Psoas muscle (tissue), 7 donors: ENCODE measurements at regions not wholly inside any gene's neighbourhood (a gene's known extent, or its start where the extent isn't known, plus 50 kb on each side); places are given as distances from the start of the nearest gene placed in this dataset.

ENCODE experiments used
- ATAC-seq, 4 donors: fragments of 200-7000 bp; cut with Tn5 transposase; one replicate each; pipeline ENCODE4 v1.9.1; 2020; ENCODE audit warnings: moderate library complexity in 3 of 4, mild to moderate bottlenecking in 2 of 4
- DNase-seq, 2 donors: peaks; one replicate each; pipeline ENCODE4 v3.0.0-alpha.2; 2020
- H3K27ac ChIP-seq: fragments of 200-600 bp; one replicate; pipeline ENCODE4 v1.8.0; 2022
- H3K27me3 ChIP-seq, 3 donors: fragments of 200-600 bp in 1 of 3; one replicate each; pipeline versions ENCODE4 v1.6.1 to v1.8.0; 2013 to 2022; ENCODE audit warnings: low read length in 2 of 3, mild to moderate bottlenecking in 2 of 3, moderate library complexity in 1 of 3; ENCODE audit not compliant: insufficient read depth in 3 of 3
- H3K36me3 ChIP-seq, 2 donors: fragments of 200-600 bp in 1 of 2; one replicate each; pipeline versions ENCODE4 v1.6.1 to v1.8.0; 2013 to 2022; ENCODE audit warnings: low read depth in 1 of 2, mild to moderate bottlenecking in 1 of 2, moderate library complexity in 1 of 2; ENCODE audit not compliant: insufficient read depth in 1 of 2
- H3K4me1 ChIP-seq: fragments of 200-600 bp; one replicate; pipeline ENCODE4 v1.8.0; 2022
- H3K4me3 ChIP-seq: fragments of 200-600 bp; one replicate; pipeline ENCODE4 v1.8.0; 2022; ENCODE audit warnings: mild to moderate bottlenecking
- H3K9me3 ChIP-seq: fragments of 200-600 bp; one replicate; pipeline ENCODE4 v1.8.0; 2022
- WGBS, 3 donors: extraction: QIAGEN DNeasy Blood & Tissue Kit; methylation state at CpG; one replicate each; pipeline versions ENCODE4 v1.1.6 to v1.1.7; 2013; 5-methylcytosine and 5-hydroxymethylcytosine counted together
- intact Hi-C, 2 donors: fragments of 100-400 bp; cut with DNase I; formaldehyde crosslinking; loops; one replicate each; pipeline versions ENCODE4 v1.11.0 to v1.14.2; 2022
- TF ChIP-seq, protein P1 (sequence below): fragments of 200-600 bp; IDR thresholded peaks from one replicate; pipeline ENCODE4 v1.8.0; 2022; ENCODE audit warnings: antibody characterized with exemption
- donor health status: healthy with polysubstance abuse.
- donor health status: DM: no; HTN: no; CAD: no; lungs with moderate emphysema.
- donor health status: Bipolar disorder and iron deficiency.
- donor health status: healthy.
- donor health status: DM: yes; HTN: yes; CAD: no.
- donor health status: DM: no; HTN: no; CAD: no.
- donor health status: DM: yes; HTN: yes; CAD: no.

DNA sequence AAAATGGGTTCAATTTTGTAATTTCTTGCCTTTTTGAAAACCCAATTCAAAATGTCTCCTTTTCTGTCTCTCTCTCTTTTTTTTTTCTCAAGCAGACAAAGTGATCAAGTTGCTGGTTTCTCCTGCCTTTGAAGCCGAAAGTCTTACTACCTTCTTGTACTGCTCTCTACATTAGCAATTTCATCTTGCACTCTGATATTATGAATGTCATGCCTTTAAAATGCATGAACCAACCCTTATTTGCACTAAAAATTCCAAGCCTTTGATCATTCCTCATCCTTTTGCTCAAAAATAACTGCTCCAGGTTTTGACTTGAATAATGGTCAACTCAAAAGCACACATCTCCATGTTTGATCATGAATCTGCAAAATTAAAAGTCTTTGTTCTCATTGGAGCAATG, 125.2 kb downstream of the CETN3 start:
- Histone ChIP-seq H3K27ac (no peak overlapping the region), H3K9me3 (no peaks in the 10 kb centered on the region), H3K4me1 (no peaks in the 10 kb centered on the region), H3K4me3 (no peak overlapping the region), H3K36me3 (no peaks in the 10 kb centered on the region), H3K27me3 (no peaks in the 10 kb centered on the region)
- intact Hi-C loops, result no loop called here
- WGBS, 3 donors, result 72 to 88% (median 87%) methylated on average over 1 of the region's 1 CpG
- TF ChIP-seq, protein P1, sequence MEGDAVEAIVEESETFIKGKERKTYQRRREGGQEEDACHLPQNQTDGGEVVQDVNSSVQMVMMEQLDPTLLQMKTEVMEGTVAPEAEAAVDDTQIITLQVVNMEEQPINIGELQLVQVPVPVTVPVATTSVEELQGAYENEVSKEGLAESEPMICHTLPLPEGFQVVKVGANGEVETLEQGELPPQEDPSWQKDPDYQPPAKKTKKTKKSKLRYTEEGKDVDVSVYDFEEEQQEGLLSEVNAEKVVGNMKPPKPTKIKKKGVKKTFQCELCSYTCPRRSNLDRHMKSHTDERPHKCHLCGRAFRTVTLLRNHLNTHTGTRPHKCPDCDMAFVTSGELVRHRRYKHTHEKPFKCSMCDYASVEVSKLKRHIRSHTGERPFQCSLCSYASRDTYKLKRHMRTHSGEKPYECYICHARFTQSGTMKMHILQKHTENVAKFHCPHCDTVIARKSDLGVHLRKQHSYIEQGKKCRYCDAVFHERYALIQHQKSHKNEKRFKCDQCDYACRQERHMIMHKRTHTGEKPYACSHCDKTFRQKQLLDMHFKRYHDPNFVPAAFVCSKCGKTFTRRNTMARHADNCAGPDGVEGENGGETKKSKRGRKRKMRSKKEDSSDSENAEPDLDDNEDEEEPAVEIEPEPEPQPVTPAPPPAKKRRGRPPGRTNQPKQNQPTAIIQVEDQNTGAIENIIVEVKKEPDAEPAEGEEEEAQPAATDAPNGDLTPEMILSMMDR, result no peak
- DNase-seq, result no peak
- ATAC-seq, result no peak

DNA sequence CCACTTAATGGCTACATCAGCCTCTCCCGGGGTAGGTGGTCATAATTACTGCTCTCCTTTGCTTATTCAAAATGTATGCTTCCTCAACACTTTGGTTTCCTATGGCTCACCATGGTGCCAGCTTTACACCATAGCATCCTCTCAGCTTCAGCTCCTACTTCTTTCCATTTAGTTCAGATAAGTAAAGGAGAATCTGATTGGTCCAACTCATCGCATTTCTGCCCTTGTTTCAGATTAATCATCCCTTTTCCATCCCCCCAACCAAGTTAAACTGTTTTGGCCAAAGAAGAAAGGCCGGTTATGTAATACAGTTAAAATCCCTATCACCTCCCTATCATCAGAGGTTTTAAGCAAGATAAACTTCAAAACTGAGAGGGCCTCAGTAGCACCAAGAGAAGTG, 130.5 kb downstream of the CETN3 start:
- intact Hi-C loops, result no loop called here
- TF ChIP-seq, protein P1, result no peak

DNA sequence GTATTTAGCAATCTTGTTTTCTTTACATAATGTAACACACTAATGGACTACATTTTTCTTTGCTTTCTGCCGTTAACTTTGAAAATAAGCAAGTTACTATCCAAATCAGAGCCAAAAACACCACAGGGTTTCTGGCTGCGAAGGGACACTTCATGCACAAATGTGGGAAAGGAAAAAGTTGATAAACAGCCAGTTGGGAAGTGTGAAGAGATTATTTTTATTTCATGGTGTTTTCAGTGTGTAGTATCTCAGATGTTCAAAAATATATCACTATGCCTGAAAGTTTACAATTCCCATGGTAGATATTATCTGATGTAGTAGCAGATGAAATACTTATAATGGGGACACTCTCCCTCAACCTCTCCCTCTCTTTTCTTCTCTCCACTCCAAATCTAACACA, 135.3 kb downstream of the CETN3 start:
- Histone ChIP-seq H3K36me3 (no peaks in the 10 kb centered on the region), H3K9me3 (no peaks in the 10 kb centered on the region), H3K4me1 (no peaks in the 10 kb centered on the region), H3K27ac (no peak overlapping the region), H3K4me3 (no peak overlapping the region), H3K27me3 (no peaks in the 10 kb centered on the region)
- TF ChIP-seq, protein P1, result no peak
- intact Hi-C loops, result no loop called here
- no peak for DNase-seq
- no peak for ATAC-seq
- whole genome bisulfite sequencing, 3 donors, result 28 to 49% (median 34%) methylated on average over 2 of the region's 2 CpGs

More for the DNA sequence above, 130.5 kb downstream of the CETN3 start:
- Histone ChIP-seq H3K27ac (no peak overlapping the region), H3K36me3 (no peaks in the 10 kb centered on the region), H3K27me3 (no peaks in the 10 kb centered on the region), H3K4me3 (no peak overlapping the region), H3K4me1 (no peaks in the 10 kb centered on the region), H3K9me3 (no peaks in the 10 kb centered on the region)
- ATAC-seq (no peak), DNase-seq (no peak)
- 81 to 86% (median 85%) methylated on average over 3 of the region's 3 CpGs for WGBS, 3 donors

DNA sequence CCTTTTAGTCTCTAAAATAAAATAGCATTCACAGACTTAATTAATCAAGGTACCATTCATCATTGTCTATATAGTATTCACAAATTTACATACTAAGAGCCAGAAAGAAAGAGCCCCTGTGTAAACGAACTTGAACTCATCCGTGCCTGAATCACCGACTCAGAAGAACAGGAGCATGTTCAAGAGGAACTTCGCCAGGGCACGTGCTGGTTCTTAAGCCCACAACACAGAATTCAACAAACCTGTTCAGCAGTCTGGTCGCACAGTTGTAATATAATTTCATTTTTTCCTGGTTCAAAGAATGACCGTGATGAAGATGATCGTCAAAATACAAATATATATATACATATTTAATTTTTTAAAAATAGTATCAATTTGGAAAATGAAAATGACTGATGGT, 141.9 kb downstream of the CETN3 start:
- Histone ChIP-seq H3K36me3 (no peaks in the 10 kb centered on the region), H3K9me3 (no peaks in the 10 kb centered on the region), H3K4me1 (no peaks in the 10 kb centered on the region), H3K4me3 (no peak overlapping the region), H3K27me3 (no peaks in the 10 kb centered on the region), H3K27ac (no peak overlapping the region)
- ATAC-seq, result no peak
- no peak for DNase-seq
- TF ChIP-seq, protein P1, result no peak
- intact Hi-C loops, result loop anchor here in 1 of 2 donors (10.0 kb wide), 1 partner anchor 1543 kb away; no protein-coding TSS in a partner anchor
- 57 to 75% (median 58%) methylated on average over 8 of the region's 8 CpGs for WGBS, 3 donors

DNA sequence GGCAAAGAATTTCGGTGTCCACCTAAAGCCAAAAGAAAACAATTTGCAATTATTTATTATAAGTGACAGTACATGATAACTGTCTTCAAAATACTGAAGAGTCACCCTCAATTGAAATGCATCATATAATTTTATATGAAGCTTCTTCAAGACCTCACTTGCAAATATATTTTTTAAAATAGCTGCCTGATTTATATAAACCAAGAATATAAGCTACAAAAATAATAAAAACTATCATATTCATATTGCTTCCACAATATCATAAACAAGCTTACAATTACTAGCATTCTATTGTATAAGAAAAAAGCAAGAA, 144.1 kb downstream of the CETN3 start:
- Histone ChIP-seq H3K27me3 (no peaks in the 10 kb centered on the region), H3K4me3 (no peak overlapping the region), H3K9me3 (no peaks in the 10 kb centered on the region), H3K36me3 (no peaks in the 10 kb centered on the region), H3K4me1 (no peaks in the 10 kb centered on the region), H3K27ac (no peak overlapping the region)
- no peak for ATAC-seq
- intact Hi-C loops, result loop anchor here in 1 of 2 donors (10.0 kb wide), 1 partner anchor 1541 kb away; no protein-coding TSS in a partner anchor
- 1 to 10% (median 5%) methylated on average over 1 of the region's 1 CpG for WGBS, 3 donors
- DNase-seq, result no peak
- TF ChIP-seq, protein P1, result no peak
